ENCODE measurements at regions not wholly inside any gene's neighbourhood (a gene's known extent, or its start where the extent isn't known, plus 50 kb on each side); places are given as distances from the start of the nearest gene placed in this dataset.
"Not testable (repeated sequence)": the region's sequence is repeated elsewhere in the genome, so short reads cannot be mapped to it uniquely, and the experiment has no call there.

DNA sequence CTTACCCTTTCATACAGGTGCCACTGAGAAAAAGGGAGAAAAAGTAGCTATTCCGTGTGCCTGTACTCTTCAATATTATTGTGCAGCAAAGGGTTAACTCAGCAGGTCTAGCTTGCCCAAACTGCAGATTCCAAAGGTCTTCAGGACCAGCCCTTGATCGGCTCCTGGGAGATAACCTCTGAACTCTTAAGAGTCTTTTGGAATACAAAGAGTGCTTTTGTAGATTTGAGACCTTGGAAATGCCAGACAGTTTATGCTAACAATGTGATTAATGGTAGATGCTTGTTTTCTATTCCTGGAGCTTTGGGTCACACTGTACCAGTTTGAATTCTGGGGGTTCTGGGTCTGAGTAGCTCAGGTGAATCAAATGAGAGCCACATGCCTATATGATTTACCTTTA, 844.7 kb upstream of the MIR17HG start:
- no peak for DNase-seq (ENCODE audit: low read depth in 2 of 2)

DNA sequence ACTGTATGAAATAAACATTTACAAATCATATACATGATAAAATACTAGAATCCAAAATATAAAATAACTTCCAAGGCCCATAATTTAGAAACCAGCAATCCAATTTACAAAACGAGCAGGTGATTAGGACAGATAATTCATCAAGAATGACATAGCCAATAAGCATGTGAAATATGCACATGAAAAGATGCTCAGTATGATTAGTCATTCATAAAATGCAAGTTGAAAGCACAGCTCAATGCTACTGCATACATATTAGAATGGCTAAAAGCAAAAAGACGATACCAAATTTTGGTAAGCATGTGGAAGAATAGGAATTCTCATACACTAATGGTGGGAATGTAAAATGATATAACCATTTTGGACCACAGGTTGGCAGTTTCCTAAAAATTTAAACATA, 837.2 kb upstream of the MIR17HG start:
- DNase-seq (ENCODE audit: low read depth in 2 of 2), result no peak

DNA sequence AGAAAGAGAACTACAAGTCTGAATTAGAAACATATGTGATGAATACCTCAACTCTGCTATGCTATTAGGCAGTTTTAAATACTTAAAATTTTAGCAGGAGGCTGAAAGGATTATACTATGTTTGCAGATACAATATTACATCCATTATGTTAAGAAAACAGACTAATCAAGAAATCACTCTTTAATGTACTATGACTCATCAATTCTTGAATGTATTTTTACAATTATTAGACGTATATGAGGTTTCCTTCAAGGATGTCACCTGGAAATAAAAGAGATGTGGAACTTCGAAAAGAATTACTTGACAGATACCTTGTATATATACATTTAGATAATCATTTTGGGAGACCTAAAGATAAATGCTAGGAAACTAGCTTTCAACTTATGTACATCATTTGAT, 835.6 kb upstream of the MIR17HG start:
- no peak for DNase-seq (ENCODE audit: low read depth in 2 of 2)

DNA sequence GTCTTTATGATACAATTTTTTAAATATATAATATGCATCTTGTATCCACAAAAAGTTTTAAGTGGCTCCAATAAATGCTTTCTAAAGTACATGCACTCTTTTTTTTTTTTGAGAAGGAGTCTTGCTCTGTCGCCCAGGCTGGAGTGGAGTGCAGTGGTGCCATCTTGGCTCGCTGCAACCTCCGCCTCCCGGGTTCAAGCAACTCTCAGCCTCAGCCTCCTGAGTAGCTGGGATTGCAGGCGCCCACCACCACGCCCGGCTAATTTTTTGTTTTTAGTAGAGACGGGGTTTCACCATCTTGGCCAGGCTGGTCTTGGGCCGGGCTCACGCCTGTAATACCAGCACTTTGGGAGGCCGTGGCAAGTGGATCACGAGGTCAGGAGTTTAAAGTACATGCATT, 832.8 kb upstream of the MIR17HG start:
- DNase-seq (ENCODE audit: low read depth in 2 of 2), result not testable (repeated sequence)

DNA sequence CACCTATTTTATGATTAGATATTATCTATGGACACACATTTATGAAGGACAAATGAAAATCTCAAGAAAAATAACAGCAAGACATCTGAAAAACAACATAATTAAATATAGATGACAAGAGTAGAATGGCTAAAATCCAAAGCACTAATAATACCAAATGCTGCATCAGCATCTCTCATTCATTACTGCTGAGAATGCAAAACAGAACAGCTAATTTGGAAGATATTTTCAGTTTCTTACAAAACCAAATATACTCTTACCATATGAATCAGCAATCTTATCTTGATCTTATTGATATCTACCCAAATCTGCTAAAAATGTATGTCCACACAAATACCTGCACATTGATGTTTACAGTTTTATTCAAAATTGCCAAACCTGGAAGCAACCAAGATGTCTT, 829.1 kb upstream of the MIR17HG start:
- DNase-seq (ENCODE audit: low read depth in 2 of 2), result no peak

DNA sequence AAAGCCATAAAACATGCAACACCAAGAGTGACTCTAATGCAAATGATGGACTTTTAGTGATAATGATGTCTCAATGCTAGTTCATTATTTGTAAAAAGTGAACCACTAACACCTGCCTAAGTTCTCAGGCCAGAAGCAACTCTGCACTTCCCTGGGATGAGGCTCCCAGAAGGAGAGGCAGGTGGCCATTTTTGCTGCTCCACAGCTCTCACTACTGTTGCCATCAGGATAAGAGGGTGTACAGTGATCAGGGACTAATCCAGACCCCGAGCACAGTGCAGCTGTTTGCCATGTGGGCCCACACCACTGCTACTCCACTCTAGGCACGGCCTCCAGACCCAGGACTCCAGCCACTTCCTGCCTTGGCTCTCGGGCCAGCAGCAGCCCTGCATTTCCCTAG, 828.3 kb upstream of the MIR17HG start:
- no peak for DNase-seq (ENCODE audit: low read depth in 2 of 2)

DNA sequence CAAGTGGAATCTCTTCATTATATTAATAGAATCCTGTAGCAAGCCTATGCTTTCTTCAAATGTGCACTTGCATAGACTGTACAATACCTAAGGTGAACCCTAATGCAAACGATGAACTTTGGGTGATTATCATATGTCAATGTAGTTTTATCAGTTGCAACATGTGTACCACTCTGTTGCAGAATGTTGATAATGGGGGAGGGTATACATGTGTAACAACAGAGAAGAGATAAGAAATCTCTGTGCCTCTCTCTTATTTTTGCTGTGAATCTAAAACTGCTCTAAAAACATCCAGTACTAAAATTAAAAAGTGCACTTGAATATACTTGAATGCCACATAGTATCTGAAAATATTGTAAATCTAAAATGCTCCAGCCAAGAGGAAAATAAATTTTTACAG, 820.8 kb upstream of the MIR17HG start:
- DNase-seq (ENCODE audit: low read depth in 2 of 2), result no peak

DNA sequence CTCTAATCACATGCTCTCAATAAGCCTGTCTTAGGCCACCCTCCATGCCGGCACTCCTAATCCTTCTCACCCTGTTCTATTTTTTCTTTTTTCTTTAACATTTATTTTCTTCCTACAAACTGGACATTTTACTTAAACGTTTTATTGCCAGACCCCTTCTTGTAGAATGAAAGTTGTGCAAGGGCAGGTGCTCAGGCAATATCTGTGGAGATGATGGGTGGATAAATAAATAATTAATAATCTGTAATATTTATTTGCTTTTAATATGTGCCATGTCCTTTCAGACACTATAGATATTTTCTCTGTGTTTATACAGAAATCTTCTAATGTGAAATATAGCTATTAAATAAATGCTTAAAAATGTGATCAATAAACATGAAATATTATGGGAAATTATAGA, 815.7 kb upstream of the MIR17HG start:
- DNase-seq (ENCODE audit: low read depth in 2 of 2), result no peak

DNA sequence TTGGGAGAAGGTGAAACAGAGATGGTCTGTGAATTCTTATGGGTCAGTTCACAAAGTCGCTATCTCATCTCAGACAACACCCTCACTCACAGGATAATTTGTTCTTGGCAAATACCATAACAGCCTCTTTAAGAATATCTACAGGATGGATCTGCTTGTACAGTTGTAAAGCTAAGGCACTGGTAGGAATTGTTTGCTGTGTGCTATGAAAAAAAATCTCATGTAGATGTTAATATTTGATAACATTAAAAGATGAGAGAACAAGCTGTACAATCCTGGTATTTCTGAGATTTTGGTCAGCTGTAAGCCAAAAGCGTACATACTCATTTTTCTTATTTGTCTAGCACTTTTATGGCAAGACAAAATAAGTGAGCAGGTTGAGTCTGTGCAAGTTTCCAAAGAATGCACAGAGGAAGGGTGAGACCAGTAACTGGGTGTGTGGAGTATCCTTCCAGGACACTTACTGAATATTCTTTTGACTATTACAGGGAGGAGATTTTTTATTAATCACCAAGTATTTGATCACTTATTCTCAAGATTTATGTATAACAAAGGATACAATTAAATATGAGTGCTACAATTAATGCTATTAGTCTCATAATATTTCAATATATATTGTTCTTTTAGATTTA, 814.5 kb upstream of the MIR17HG start:
- no peak for DNase-seq (ENCODE audit: low read depth in 2 of 2)

DNA sequence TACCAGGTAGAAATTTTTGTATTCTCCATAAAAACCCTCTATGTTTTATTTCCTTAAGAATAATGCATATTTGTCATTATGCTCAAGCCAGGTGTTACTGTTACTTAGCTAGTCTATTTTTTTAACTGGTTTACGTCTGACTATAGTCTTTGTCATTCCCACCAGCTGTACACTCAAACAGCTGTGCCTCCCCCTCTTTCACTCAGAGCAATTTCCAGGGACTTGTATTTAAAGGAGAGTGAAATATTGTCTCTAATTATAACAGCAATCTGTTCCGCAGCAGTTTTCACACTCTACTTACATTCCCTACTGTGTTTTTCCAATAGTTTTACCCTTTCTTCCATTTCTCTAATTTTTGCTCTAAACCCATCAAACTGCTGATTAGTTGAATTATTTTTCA, 813.6 kb upstream of the MIR17HG start:
- DNase-seq (ENCODE audit: low read depth in 2 of 2), result no peak

DNA sequence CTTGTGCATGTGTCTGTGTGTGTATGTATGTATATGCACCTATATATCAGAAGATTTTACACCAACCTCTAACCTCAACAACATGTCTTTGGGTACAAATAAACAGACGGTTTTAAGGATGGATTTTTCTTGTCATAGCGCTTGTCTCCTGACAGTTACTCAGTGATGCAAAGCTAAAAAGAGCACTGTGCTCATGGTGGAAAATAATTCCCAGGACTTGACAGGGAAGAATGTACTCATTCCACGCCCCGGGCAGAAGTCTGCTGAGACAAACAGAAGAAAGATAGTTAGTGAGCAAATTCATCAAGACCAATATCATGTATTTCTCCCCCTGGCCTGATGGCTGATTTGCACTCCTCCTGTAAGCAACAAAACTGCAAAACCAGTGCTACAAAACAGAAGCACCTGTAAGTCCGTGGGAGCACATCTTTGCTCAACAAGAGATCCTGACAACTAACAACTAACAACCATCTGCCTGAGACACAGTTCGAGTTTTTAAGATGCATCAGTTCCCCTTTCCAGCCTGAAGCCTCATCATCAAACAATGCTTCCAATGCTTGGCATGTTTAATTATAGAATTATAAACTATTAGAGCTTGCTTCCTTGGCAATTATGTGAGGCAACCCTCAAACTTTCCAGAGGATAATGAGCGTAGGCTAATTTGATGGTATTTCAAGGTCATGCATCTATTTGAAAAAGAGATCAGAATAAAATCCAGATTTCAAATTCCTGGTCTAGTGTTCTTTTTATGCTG, 812.7 kb upstream of the MIR17HG start:
- no peak for DNase-seq (ENCODE audit: low read depth in 2 of 2)

DNA sequence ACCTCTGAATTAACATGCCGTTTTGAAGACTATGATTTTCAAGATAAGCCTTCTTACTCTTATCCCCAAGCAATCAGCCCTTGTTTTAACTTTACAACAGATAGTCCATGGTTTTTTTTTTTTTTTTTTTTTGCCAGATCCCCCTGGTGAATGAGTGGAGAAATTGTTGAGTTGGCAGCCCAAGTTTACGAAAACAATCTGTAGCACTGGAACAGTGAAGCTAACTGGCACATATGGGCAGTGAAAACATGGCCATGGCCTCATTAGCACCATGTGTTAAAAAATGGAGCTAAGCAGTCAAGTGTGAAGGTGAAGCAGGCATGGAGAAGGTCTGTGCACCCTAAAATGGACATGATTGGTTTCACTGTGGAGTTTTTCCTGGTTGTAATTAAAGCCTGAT, 812.1 kb upstream of the MIR17HG start:
- DNase-seq (ENCODE audit: low read depth in 2 of 2), result no peak

DNA sequence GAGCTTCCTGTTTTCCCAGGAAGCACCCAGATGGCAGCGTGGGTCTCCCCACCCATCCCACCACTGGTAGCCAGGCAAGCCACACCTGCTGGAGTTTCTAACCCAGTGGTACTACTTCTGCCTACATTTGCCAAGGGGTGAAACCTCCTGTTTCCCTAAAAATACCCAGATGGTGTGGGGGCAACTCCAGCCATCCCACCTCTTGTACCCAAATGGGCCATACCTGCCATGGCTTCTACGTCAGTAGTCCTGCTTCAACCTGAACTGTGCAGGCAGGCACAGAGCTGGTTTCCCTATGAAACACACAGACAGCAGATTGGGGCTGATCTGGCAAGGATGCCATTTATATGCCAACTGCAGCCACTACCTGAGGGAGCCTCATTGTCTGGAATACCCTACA, 809.4 kb upstream of the MIR17HG start:
- no peak for DNase-seq (ENCODE audit: low read depth in 2 of 2)

DNA sequence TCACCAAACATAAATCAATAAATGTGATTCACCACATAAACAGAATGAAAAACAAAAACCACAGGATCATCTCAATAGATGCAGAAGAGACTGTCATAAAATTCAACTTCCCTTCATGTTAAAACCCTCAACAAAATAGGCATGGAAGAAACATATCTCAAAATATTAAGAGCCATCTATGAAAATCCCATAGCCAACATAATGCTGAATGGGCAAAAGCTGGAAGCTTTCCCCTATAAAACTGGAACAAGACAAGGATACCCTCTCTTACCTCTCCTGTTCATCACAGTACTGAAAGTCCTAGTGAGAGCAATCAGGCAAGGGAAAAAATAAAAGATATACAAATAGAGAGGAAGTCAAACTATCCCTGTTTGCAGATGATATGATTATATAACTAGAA, 806.1 kb upstream of the MIR17HG start:
- DNase-seq (ENCODE audit: low read depth in 2 of 2), result no peak

DNA sequence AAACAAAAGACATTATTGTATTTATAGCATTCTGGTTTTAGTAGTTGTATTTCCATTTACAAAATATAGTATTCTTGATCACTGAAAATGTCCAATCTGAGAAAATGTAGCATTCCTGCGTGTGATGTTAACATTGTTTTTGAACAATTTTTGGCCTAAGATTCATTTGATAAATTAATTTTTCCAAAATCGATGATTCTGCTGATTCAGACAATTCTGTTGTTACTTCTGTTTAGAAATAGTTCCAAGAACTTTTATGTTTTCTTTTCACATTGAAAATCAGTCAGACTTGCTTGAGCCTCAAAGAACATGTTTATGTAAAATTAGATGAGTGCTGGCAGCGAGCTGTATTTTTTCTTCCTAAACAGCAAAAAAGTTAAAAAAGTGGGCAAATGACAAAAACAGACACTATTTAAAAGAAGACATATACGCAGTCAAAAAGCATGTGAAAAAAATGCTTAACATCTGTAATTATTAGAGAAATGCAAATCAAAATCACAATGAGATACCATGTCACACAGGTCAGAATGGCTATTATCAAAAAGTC, 804.5 kb upstream of the MIR17HG start:
- no peak for DNase-seq (ENCODE audit: low read depth in 2 of 2)

DNA sequence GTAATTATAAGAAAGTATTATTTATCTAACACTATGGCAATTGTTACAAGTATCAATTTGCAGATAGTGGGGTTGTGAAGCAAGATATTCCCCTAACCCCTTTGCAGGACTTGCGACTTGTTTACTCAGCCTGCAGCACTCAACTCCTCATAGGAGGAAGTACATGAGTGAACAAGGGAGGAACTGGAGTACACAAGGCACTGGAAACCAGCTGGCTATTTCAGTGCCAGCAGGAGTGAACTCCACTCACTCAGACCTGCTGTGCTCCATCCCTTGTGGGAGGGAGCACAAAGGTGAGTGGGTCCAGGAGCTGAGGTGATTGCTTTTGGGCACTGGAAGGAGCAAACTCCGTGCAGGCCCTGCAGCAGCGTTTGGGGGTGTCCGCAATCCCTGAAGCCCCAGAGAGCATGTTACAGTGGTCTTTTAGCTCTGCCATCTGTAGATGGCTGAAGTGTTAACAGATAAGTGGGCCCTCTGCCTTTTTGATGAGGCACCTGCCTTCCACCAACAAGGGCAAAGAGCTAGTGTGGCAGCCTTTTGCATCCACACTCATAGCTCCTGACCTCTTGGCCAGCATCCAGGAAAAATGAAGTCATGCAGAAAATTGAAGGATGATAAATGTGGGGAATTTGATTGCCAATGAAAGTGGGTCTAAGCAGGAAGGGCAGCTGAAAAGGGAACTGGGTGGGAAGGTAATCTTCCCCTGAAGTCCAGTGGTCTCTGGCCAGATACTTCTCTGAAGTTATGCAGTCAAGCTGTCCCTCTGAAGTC, 802.2 kb upstream of the MIR17HG start:
- no peak for DNase-seq (ENCODE audit: low read depth in 2 of 2)

DNA sequence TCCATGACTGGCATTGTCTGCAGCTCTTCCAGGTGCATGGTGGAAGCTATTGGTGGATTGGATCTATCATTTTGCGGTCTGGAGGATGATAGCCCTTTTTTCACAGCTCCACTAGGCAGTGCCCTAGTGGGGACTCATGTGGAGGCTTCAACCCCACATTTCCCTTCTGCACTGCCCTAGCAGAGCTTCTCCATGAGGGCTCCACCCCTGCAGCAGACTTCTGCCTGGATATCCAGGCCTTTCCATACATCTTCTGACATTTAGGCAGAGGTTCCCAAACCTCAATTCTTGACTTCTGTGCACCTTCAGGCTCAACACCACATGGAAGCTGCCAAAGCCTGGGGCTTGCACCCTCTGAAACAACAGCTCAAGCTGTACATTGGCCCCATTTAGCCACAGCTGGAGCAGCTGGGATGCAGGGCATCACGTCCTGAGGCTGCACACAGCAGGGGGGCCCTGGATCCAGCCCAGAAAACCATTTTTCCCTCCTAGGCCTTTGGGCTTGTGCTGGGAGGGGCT, 800.2 kb upstream of the MIR17HG start:
- no peak for DNase-seq (ENCODE audit: low read depth in 2 of 2)

DNA sequence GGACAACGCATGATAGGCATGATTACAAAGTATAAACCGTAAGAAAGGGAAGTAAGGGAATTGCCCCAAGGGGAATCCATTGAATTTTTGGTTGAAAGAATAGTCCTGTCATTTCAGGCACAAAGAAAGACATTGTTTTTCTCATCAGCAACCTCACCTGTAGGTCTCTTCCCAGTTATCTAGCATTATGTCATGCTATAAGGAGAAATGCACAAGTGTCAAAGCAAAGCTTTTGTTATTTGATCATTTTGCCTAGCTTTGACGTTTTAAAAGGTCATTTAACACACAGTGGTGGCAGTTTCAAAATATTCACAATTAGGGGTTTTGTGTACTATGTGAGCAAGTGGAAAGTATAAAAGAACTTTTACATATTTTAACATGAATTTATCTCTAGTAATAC, 796.2 kb upstream of the MIR17HG start:
- DNase-seq (ENCODE audit: low read depth in 2 of 2), result no peak

DNA sequence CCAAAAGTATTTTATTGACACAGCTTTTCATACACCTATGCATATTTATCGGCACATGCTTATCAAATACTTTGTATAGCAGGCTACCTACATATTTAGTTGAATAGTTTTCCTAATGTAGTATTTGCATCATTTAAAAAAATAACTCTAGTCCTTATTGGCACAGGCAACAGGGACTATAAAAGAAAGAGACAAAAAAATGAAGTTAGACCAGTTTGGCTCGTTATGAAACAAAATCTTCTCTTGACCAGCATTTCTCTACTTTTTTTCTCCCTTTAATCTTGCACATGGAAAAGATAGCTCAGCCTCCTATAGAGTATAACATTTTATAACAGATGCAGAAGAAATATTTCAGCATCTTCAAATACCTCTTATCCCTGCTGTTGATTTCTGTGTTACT, 794.8 kb upstream of the MIR17HG start:
- DNase-seq (ENCODE audit: low read depth in 2 of 2), result no peak

DNA sequence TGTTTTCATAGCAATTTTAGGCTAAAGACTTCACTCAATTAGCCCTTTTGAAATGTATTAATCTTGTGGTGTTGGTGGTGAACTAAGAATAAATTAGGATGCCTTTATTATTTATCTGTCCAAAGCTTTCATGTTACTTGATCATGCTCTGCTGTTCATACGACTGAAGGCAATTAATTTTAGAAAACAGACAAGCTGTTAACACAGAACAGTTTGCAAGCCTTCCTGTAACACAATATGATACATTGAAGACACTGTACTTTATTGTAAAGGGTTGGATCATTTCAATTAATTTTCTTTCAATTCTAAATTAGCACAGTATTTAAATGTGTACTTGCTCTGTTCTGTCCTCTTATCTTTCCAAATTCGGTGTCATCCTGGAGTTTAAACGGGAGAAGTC, 794.3 kb upstream of the MIR17HG start:
- DNase-seq (ENCODE audit: low read depth in 2 of 2), result no peak

DNA sequence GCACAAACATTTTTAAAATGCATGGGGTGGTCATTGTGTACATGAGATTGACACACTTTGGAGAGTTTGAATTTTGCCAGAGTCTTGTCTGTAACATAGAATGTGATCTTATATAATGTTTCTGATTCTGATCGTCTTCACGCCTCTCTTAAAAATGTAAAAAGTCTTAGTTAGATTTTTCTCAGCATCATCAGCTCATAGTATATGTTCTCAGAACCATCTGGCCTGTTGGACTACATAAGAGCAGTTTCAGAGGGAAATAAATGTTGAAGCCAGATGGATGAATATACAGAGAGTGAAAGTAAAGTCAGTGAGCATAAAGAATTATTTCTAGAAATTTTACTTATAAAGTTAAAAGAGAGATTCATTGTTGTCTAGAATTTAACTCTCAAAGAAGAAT, 789.9 kb upstream of the MIR17HG start:
- no peak for DNase-seq (ENCODE audit: low read depth in 2 of 2)

DNA sequence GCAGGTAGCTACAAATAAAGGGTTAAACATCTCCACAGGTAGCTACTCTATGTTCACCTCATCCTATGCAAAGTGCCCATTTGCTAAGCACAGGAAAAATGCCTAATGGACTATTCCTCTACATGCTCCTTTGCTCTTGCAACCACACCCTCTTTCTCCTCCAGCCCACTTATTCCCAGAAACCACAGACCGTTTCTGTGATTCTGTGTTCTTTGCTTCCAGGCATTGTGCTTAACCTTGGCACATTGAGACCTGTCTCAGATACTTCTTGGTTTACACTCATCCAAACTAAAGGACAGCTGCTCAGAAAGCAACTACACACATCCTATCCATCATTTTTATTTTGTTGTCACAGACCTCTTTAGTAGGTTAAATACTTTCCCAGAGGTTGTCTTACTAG, 785.0 kb upstream of the MIR17HG start:
- DNase-seq (ENCODE audit: low read depth in 2 of 2), result no peak

DNA sequence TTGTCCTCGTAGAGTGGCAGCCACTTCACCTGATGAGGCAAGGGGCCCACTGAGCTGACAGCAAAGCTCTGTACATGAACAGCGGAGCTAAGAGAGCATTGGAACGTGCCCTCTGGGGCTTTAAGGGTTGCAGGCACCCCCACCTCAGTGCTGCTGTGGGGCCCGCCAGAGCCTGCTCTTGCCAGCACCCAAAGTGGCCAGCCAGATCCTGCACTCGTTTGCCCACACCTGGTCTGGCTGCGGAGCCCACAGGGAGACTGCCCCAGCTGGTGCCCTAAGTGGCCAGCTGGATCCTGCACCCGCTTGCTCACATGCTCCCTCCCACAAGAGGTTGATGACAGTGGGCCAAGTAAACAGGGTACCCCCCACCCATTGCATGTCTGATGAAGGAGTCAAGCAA, 783.4 kb upstream of the MIR17HG start:
- DNase-seq (ENCODE audit: low read depth in 2 of 2), result no peak
